ENCODE measurements at regions not wholly inside any gene's neighbourhood (a gene's known extent, or its start where the extent isn't known, plus 50 kb on each side); places are given as distances from the start of the nearest gene placed in this dataset.

GRCh38 chr11:69415411-69416142, 65.9 kb upstream of the LINC01488 start:
- no peak for DNase-seq

- no peak for DNase-seq
Measured at GRCh38 chr11:69416143-69416515, 65.3 kb upstream of the LINC01488 start.

GRCh38 chr11:69416762-69417698, 64.4 kb upstream of the LINC01488 start:
- DNase-seq, result no peak

- no peak for DNase-seq
Measured at GRCh38 chr11:69417699-69418085, 63.8 kb upstream of the LINC01488 start.

GRCh38 chr11:69418576-69419296, 62.7 kb upstream of the LINC01488 start:
- DNase-seq, result no peak

GRCh38 chr11:69419662-69420395, 61.6 kb upstream of the LINC01488 start:
- DNase-seq, result no peak

GRCh38 chr11:69422645-69423044, 58.8 kb upstream of the LINC01488 start:
- DNase-seq, result no peak

- no peak for DNase-seq
Measured at GRCh38 chr11:69423181-69423580, 58.3 kb upstream of the LINC01488 start.

- DNase-seq, result no peak
Measured at GRCh38 chr11:69423611-69424385, 57.7 kb upstream of the LINC01488 start.

- DNase-seq, result no peak
Measured at GRCh38 chr11:69424748-69425147, 56.7 kb upstream of the LINC01488 start.

GRCh38 chr11:69425444-69425843, 56.0 kb upstream of the LINC01488 start:
- no peak for DNase-seq

GRCh38 chr11:69425895-69426544, 55.4 kb upstream of the LINC01488 start:
- DNase-seq, result no peak

- no peak for DNase-seq
Measured at GRCh38 chr11:69427337-69427736, 54.1 kb upstream of the LINC01488 start.

GRCh38 chr11:69427906-69428880, 53.3 kb upstream of the LINC01488 start:
- no peak for DNase-seq

GRCh38 chr11:69429716-69430491, 51.6 kb upstream of the LINC01488 start:
- no peak for DNase-seq

- no peak for DNase-seq
Measured at GRCh38 chr11:69430566-69430965, 50.9 kb upstream of the LINC01488 start.

GRCh38 chr11:69431136-69431535, 50.3 kb upstream of the LINC01488 start:
- no peak for DNase-seq
